ENCODE measurements at regions not wholly inside any gene's neighbourhood (a gene's known extent, or its start where the extent isn't known, plus 50 kb on each side); places are given as distances from the start of the nearest gene placed in this dataset.

DNA sequence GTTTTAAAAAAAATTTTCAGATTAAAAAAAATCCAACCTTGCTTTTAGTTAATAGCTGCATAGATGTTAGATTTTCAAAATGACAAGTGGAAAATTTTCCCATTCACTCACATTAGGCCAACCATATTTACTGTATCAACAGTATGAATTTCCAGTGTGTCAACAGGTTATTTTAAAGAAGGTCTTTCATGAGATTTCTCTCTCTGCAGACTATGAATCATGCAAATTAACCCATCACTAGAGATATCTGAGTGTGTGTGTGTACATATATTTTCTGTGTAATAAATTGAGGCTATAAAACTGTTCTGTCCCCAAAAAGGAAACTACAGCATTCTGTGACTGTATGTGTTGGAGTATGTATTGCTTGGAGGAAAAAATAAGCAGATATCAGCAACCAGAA is 305.6 kb downstream of the ARL4A start:
- Histone ChIP-seq H4K20me1 (ENCODE audit: insufficient read depth, low read length) (no peaks in the 10 kb centered on the region), H3K4me1 (ENCODE audit: low read length) (no peaks in the 10 kb centered on the region), H3K9ac (ENCODE audit: low read length) (no peak overlapping the region), H3K4me2 (ENCODE audit: low read depth, low read length) (no peak overlapping the region), H3K9me2 (replicated peaks; ENCODE audit: insufficient read depth, low read length) (no peaks in the 10 kb centered on the region), H3F3A (ENCODE audit: insufficient read depth, low read length) (no peaks in the 10 kb centered on the region), H3K36me3 (replicated peaks; ENCODE audit: insufficient read depth, low read length) (no peaks in the 10 kb centered on the region), H3K27ac (ENCODE audit: low read length) (no peak overlapping the region), H3K79me2 (ENCODE audit: low read length) (no peaks in the 10 kb centered on the region), H3K27me3 (replicated peaks; ENCODE audit: insufficient read depth, low read length) (no peaks in the 10 kb centered on the region), H3K9me3 (replicated peaks; ENCODE audit: insufficient read depth, low read length) (no peaks in the 10 kb centered on the region), H2AFZ (ENCODE audit: low read length) (no peak overlapping the region), H3K4me3 (ENCODE audit: low read length) (no peak overlapping the region)
- no peak for DNase-seq
- TF ChIP-seq, protein P1, sequence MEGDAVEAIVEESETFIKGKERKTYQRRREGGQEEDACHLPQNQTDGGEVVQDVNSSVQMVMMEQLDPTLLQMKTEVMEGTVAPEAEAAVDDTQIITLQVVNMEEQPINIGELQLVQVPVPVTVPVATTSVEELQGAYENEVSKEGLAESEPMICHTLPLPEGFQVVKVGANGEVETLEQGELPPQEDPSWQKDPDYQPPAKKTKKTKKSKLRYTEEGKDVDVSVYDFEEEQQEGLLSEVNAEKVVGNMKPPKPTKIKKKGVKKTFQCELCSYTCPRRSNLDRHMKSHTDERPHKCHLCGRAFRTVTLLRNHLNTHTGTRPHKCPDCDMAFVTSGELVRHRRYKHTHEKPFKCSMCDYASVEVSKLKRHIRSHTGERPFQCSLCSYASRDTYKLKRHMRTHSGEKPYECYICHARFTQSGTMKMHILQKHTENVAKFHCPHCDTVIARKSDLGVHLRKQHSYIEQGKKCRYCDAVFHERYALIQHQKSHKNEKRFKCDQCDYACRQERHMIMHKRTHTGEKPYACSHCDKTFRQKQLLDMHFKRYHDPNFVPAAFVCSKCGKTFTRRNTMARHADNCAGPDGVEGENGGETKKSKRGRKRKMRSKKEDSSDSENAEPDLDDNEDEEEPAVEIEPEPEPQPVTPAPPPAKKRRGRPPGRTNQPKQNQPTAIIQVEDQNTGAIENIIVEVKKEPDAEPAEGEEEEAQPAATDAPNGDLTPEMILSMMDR (IDR thresholded peaks at IDR 0.05; ENCODE audit: low read length): no peak
- TF ChIP-seq EZH2phosphoT487 (IDR thresholded peaks at IDR 0.05; ENCODE audit: low read length) (no peak), EZH2 (optimal IDR thresholded peaks at IDR 0.05; ENCODE audit: low read depth, low read length) (no peak)

DNA sequence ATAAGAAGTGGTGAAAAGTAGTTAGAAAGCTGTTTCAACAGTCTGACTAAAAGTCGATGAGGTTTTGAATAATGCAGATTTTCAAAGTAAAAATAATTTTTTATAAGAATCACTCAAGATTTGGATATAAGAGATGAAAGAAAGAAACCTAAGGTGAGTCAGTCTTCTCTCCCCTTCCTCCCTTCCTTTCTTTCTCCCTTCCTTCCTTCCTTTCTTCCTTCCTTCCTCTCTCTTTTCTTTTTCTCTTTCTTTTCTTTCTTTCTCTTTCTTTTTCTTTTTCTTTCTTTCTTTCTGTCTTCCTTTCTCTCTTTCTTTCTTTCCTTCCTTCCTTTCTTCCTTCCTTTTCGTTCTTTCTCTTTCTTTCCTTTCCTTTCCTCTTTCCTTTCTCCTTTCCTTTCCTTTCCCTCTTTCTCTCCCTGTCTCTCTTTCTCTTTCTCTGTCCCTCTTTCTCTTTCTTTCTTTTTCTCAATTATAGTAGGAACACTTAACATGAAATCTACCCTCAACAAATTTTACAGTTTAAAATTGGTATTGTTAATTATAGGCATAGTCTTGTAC is 308.6 kb downstream of the ARL4A start:
- no peaks in the 10 kb centered on the region for H4K20me1 ChIP-seq (ENCODE audit: insufficient read depth, low read length)
- H3K9me3 ChIP-seq (replicated peaks; ENCODE audit: insufficient read depth, low read length): no peaks in the 10 kb centered on the region
- H3K9me2 ChIP-seq (replicated peaks; ENCODE audit: insufficient read depth, low read length): no peaks in the 10 kb centered on the region
- H3K9ac ChIP-seq (ENCODE audit: low read length): no peak overlapping the region
- H3K36me3 ChIP-seq (replicated peaks; ENCODE audit: insufficient read depth, low read length): no peaks in the 10 kb centered on the region
- H3K4me1 ChIP-seq (ENCODE audit: low read length): no peaks in the 10 kb centered on the region
- no peaks in the 10 kb centered on the region for H3K27me3 ChIP-seq (replicated peaks; ENCODE audit: insufficient read depth, low read length)
- no peak overlapping the region for H3K4me3 ChIP-seq (ENCODE audit: low read length)
- H3K4me2 ChIP-seq (ENCODE audit: low read depth, low read length): no peak overlapping the region
- DNase-seq: no peak
- no peak overlapping the region for H2AFZ ChIP-seq (ENCODE audit: low read length)
- H3F3A ChIP-seq (ENCODE audit: insufficient read depth, low read length): no peaks in the 10 kb centered on the region
- TF ChIP-seq, protein P1 (IDR thresholded peaks at IDR 0.05; ENCODE audit: low read length): no peak
- TF ChIP-seq EZH2 (optimal IDR thresholded peaks at IDR 0.05; ENCODE audit: low read depth, low read length): no peak
- TF ChIP-seq EZH2phosphoT487 (IDR thresholded peaks at IDR 0.05; ENCODE audit: low read length): no peak
- H3K79me2 ChIP-seq (ENCODE audit: low read length): no peaks in the 10 kb centered on the region
- H3K27ac ChIP-seq (ENCODE audit: low read length): no peak overlapping the region

DNA sequence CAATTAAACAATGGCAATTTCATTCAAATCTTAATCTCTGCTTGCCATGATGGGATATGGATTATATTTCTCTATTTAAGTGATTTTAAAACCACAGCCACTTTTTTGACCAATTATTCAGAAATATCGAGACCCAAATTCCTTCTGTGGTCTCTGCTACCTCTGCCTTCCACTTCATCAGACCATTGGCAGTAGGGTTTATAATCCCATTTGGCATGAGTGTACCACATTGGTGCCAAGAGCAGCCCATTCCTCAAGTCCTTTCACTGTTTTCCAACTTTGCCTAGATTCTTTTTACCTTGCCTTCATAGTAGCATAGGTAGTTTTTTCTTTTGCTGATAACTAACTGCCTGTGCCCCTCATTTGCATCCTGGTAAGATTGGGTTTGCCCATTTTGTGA is 319.9 kb downstream of the ARL4A start:
- Histone ChIP-seq H3K9me3 (replicated peaks; ENCODE audit: insufficient read depth, low read length) (no peaks in the 10 kb centered on the region), H2AFZ (ENCODE audit: low read length) (no peak overlapping the region), H3K27me3 (replicated peaks; ENCODE audit: insufficient read depth, low read length) (no peaks in the 10 kb centered on the region), H3K4me2 (ENCODE audit: low read depth, low read length) (no peak overlapping the region), H3F3A (ENCODE audit: insufficient read depth, low read length) (no peaks in the 10 kb centered on the region), H3K4me1 (ENCODE audit: low read length) (no peaks in the 10 kb centered on the region), H3K4me3 (ENCODE audit: low read length) (no peak overlapping the region), H4K20me1 (ENCODE audit: insufficient read depth, low read length) (no peaks in the 10 kb centered on the region), H3K36me3 (replicated peaks; ENCODE audit: insufficient read depth, low read length) (no peaks in the 10 kb centered on the region), H3K9me2 (replicated peaks; ENCODE audit: insufficient read depth, low read length) (no peaks in the 10 kb centered on the region), H3K9ac (ENCODE audit: low read length) (no peak overlapping the region), H3K27ac (ENCODE audit: low read length) (no peak overlapping the region), H3K79me2 (ENCODE audit: low read length) (no peaks in the 10 kb centered on the region)
- TF ChIP-seq EZH2phosphoT487 (IDR thresholded peaks at IDR 0.05; ENCODE audit: low read length) (no peak), EZH2 (optimal IDR thresholded peaks at IDR 0.05; ENCODE audit: low read depth, low read length) (no peak)
- TF ChIP-seq, protein P1 (IDR thresholded peaks at IDR 0.05; ENCODE audit: low read length): no peak
- DNase-seq: no peak
